ENCODE measurements at regions not wholly inside any gene's neighbourhood (a gene's known extent, or its start where the extent isn't known, plus 50 kb on each side); places are given as distances from the start of the nearest gene placed in this dataset.

GRCh38 chr3:30368978-30369377 lies 237.4 kb upstream of the TGFBR2 start:
- CTCF ChIA-PET, result no interaction called here
- TF ChIP-seq CTCF (IDR thresholded peaks at IDR 0.05; ENCODE audit: control extremely low read depth, extremely low read depth, low read depth, missing control alignments), result no peak
- DNase-seq (ENCODE audit: extremely low spot score), result no peak
- POLR2A ChIA-PET, result no interaction called here

GRCh38 chr3:30370681-30371271 lies 235.6 kb upstream of the TGFBR2 start:
- ChIA-PET POLR2A (no interaction called here), CTCF (interaction anchor here (1.2 kb wide), 1 partner anchor 87 kb away, joined by 3 read pairs; no protein-coding TSS in a partner anchor)
- no peak for DNase-seq (ENCODE audit: extremely low spot score)
- TF ChIP-seq CTCF (IDR thresholded peaks at IDR 0.05; ENCODE audit: control extremely low read depth, extremely low read depth, low read depth, missing control alignments), result no peak

DNA sequence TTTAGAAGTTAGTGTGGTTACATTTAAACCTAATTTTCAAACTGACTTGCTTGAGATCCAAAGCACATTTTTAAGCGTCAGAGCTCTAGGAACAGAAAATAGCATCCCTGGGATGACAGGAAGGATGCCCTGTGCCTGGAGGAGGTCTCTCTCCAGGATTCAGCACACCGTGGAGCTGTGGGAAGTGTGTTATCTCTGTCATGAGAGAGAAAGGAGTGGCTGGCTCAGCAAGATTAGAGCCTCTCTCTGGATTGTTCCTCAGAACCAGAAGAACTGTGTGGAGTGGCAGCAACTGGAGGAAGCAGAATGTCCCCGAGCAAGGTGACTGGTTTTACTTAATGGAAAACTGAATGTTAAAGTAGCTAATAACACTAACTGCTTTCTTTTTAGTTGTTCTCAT lies 233.6 kb upstream of the TGFBR2 start:
- POLR2A ChIA-PET, result no interaction called here

GRCh38 chr3:30384546-30385072 lies 221.8 kb upstream of the TGFBR2 start:
- ChIA-PET POLR2A (no interaction called here), CTCF (no interaction called here)

More for the DNA sequence above, 233.6 kb upstream of the TGFBR2 start:
- CTCF ChIA-PET, result no interaction called here
- no peak for DNase-seq (ENCODE audit: extremely low spot score)
- TF ChIP-seq CTCF (IDR thresholded peaks at IDR 0.05; ENCODE audit: control extremely low read depth, extremely low read depth, low read depth, missing control alignments), result no peak

GRCh38 chr3:30393079-30393478 lies 213.3 kb upstream of the TGFBR2 start:
- no peak for TF ChIP-seq CTCF (IDR thresholded peaks at IDR 0.05; ENCODE audit: control extremely low read depth, extremely low read depth, low read depth, missing control alignments)
- CTCF ChIA-PET, result interaction anchor here (1.2 kb wide), 1 partner anchor 194 kb away, joined by 3 read pairs; no protein-coding TSS in a partner anchor
- DNase-seq (ENCODE audit: extremely low spot score), result no peak
- POLR2A ChIA-PET, result no interaction called here

More at GRCh38 chr3:30384546-30385072, 221.8 kb upstream of the TGFBR2 start:
- no peak for DNase-seq (ENCODE audit: extremely low spot score)
- no peak for TF ChIP-seq CTCF (IDR thresholded peaks at IDR 0.05; ENCODE audit: control extremely low read depth, extremely low read depth, low read depth, missing control alignments)

- no peak for TF ChIP-seq CTCF (IDR thresholded peaks at IDR 0.05; ENCODE audit: control extremely low read depth, extremely low read depth, low read depth, missing control alignments)
- no peak for DNase-seq (ENCODE audit: extremely low spot score)
- POLR2A ChIA-PET, result no interaction called here
- CTCF ChIA-PET, result no interaction called here
These were observed 209.4 kb upstream of the TGFBR2 start for GRCh38 chr3:30397030-30397429.

Data from GM10248 (cell line).